SH-SY5Y (cell line): ENCODE measurements at regions not wholly inside any gene's neighbourhood (a gene's known extent, or its start where the extent isn't known, plus 50 kb on each side); places are given as distances from the start of the nearest gene placed in this dataset.

Experiments
- GATA2 ChIP-seq: IDR thresholded peaks from 2 replicates; pipeline ENCODE4 v1.6.1; 2011; ENCODE audit warnings: mild to moderate bottlenecking, low read depth, low read length
- GATA3 ChIP-seq: IDR thresholded peaks from 2 replicates; pipeline ENCODE4 v1.6.1; 2011; ENCODE audit warnings: low read depth, mild to moderate bottlenecking, low read length, moderate library complexity

GRCh38 chr3:155995525-155996370, 124.6 kb upstream of the KCNAB1 start:
- TF ChIP-seq GATA2 (0 out of 2 replicates have a peak, but pooled peaks have one; percentile 8), GATA3 (no peak)

DNA sequence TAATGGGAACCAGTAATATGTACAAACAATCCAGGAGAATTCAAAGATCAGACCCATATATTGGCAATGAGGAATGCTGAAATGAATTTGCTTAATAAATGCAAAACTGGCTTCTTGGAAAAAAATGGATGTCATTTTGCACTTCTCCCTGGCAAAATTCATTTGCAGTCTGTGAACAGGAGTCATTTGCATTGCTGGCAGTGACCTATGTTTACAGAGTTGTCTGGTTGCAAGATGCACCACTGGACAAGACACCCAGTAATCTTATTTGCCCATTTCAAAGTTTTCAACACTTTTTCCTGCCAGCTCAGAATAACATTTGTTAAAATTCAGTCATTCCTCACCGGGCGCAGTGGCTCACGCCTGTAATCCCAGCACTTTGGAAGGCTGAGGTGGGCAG, 123.5 kb upstream of the KCNAB1 start:
- TF ChIP-seq GATA3 = no peak
- TF ChIP-seq GATA2 = no peak

- TF ChIP-seq GATA3 (no peak), GATA2 (no peak)
Observed at GRCh38 chr3:156005736-156006135, 114.6 kb upstream of the KCNAB1 start.

DNA sequence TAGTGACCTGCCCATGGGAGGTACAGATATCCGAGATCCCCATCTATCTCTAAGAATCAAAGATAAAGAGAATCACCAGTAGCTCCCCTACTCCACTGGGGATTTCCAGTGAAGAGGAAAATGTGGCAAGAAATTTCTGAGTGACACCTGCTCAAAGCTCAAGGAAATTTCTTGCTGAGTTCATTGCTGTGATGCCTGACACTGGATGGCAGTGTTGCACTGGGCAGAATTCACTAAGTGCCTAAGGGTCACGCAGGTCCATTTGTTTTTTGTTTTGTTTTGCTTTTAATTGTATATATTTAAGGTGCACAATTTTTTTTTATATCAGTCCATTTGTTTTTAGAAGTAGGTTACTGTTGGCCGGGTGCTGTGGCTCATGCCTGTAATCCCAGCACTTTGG, 109.5 kb upstream of the KCNAB1 start:
- TF ChIP-seq GATA2 (no peak), GATA3 (no peak)

- TF ChIP-seq GATA3 (no peak), GATA2 (no peak)
Observed at GRCh38 chr3:156014489-156014888, 105.9 kb upstream of the KCNAB1 start.

DNA sequence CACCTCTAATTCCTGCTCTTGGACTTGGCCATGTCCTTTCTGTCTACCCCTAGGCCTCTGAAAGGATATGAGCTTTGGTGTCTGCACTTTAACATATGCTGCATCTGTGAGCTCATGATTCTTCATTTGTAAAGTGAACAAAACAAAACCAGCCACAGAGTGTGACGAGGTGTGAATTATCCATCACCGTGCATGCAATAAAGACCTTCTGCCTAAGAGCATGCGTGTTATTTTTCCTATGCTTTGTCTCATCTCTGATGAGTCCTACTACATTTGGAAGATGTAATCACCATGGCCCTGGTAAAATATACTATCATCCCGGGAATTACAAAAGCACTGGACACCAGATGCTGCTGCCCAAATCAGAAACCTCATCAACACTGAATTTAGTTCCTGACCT, 103.5 kb upstream of the KCNAB1 start:
- TF ChIP-seq GATA3 (no peak), GATA2 (0 out of 2 replicates have a peak, but pooled peaks have one; percentile 19)

GRCh38 chr3:156017352-156018030, 102.9 kb upstream of the KCNAB1 start:
- no peak for TF ChIP-seq GATA2
- no peak for TF ChIP-seq GATA3

DNA sequence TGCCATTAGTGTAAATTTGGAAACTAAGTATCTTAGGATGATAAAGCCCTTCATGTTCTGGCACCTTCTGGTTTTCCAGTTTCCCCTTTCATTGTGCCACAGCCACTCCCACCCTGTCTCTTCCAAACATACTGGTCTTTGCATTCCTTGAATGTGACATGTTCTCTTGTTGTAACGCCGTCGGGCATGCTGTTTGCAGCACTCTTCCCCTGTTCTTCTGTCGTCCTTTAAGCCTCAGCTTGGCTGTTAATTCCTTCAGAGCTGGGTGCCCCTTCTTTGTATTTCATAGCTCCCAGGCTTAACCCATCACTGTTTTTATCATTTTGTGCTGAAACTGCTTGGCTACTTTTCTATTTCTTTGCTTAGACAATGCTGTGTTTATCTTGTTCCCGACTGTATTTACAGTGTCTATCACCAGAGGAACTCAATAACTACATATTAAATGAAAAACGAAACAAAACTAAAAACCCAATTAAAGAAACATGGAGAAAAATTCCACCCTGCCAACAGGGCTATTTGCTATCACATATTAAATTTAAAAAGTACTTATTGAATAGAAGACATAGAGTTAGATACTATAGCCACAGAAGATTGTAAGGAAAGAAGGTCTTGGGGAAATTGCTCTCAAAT, 95.4 kb upstream of the KCNAB1 start:
- no peak for TF ChIP-seq GATA2
- no peak for TF ChIP-seq GATA3

GRCh38 chr3:156029208-156029607, 91.2 kb upstream of the KCNAB1 start:
- no peak for TF ChIP-seq GATA2

- TF ChIP-seq GATA3 (no peak), GATA2 (no peak)
Observed at GRCh38 chr3:156030723-156031122, 89.7 kb upstream of the KCNAB1 start.

GRCh38 chr3:156033428-156033827, 87.0 kb upstream of the KCNAB1 start:
- TF ChIP-seq GATA2 (no peak), GATA3 (no peak)

- no peak for TF ChIP-seq GATA2
Observed at GRCh38 chr3:156035158-156035557, 85.2 kb upstream of the KCNAB1 start.

DNA sequence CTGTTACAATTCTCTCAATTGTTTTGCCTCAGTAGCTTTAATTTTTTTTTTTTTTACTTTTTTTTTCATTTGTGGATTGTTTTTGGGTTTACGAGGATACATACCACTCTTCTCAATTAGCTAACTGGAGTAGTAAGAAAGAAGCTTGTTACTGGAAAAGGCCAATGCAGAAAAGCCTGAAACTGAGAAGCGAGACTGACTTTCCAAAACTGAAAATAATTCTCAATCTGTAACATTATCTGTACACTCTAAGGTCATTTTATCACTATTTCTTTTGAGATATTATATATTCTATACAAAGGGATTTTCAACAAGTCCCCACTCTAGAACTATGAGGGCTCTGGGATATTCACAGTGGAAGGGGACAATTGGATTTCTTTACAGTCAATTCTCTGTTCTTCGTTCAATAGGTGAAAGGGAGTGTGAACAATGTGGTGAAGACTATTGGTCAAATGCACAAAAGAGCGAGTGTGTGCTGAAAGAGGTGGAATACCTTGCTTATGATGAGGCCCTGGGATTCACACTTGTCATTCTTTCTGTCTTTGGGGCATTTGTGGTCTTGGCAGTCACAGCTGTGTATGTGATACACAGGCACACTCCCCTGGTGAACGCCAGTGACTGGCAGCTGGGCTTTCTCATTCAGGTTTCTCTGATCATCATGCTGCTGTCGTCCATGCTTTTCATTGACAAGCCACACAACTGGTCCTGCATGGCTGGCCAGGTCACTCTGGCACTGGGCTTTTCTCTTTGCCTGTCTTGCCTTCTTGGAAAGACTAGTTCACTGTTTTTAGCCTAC, 83.9 kb upstream of the KCNAB1 start:
- TF ChIP-seq GATA2 (no peak), GATA3 (no peak)

GRCh38 chr3:156037356-156037755, 83.0 kb upstream of the KCNAB1 start:
- TF ChIP-seq GATA3 (no peak), GATA2 (no peak)

DNA sequence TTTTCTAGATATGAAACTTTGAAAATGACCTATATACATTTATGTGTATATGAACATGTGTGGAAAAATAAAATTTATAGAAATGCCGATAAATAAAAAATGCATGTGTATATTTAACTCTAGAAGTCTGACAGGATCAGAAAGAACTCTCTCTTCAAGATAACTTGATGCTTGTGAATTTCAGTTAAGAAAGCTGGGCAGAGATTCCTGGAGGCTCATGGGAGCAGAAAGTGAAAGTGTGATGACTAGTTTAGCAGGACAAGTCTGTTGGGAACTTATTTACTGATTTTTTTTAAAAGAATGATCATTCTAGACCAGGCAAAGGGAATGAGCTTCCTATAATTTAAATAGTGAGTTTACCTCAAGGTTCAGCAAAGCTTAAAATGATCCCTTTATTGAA, 81.5 kb upstream of the KCNAB1 start:
- TF ChIP-seq GATA3 = no peak
- no peak for TF ChIP-seq GATA2
